WTC11 (cell line): ENCODE measurements at regions not wholly inside any gene's neighbourhood (a gene's known extent, or its start where the extent isn't known, plus 50 kb on each side); places are given as distances from the start of the nearest gene placed in this dataset.

Experiments used
- ATAC-seq: fragments of 200-7000 bp; cut with Tn5 transposase; 2 replicates; pipeline ENCODE4 v1.10.0; 2021; ENCODE audit warnings: mild to moderate bottlenecking, moderate library complexity
- CTCF ChIA-PET: fragments of 300-600 bp; sonication (Branson Sonifier 250); formaldehyde crosslinking; loops from one replicate; lab custom pipeline; 2021; ENCODE audit warnings: antibody characterized with exemption; lab: Charles Lee
- POLR2A ChIA-PET: fragments of 350-600 bp; sonication (Branson Sonifier 250); formaldehyde crosslinking; loops from one replicate; lab custom pipeline; 2021; ENCODE audit warnings: antibody characterized with exemption; lab: Charles Lee
- DNase-seq: peaks from one replicate; pipeline ENCODE4 v3.0.0; 2021; ENCODE audit warnings: low spot score
- H3K27ac Mint-ChIP-seq: 2 replicates; pipeline ENCODE4 v1.8.0; 2021; ENCODE audit warnings: mixed read lengths
- H3K27me3 Mint-ChIP-seq: 2 replicates; pipeline ENCODE4 v1.8.0; 2021; ENCODE audit warnings: low read depth, mild to moderate bottlenecking, moderate library complexity, mixed read lengths
- H3K36me3 Mint-ChIP-seq: 2 replicates; pipeline ENCODE4 v1.8.0; 2021; ENCODE audit warnings: mixed read lengths
- H3K4me1 Mint-ChIP-seq: 2 replicates; pipeline ENCODE4 v1.8.0; 2022; ENCODE audit warnings: mixed read lengths
- H3K4me3 Mint-ChIP-seq: 2 replicates; pipeline ENCODE4 v1.8.0; 2021; ENCODE audit warnings: mild to moderate bottlenecking, moderate library complexity, mixed read lengths
- H3K9me3 Mint-ChIP-seq: 2 replicates; pipeline ENCODE4 v1.8.0; 2021; ENCODE audit warnings: mixed read lengths
- ARID4B ChIP-seq: sonication (generic); formaldehyde crosslinking; IDR thresholded peaks from 2 replicates; pipeline ENCODE4 v1.8.0; 2023; ENCODE audit warnings: missing genetic modification reagents, mild to moderate bottlenecking, borderline replicate concordance
- EMX1 ChIP-seq: fragments of 250-450 bp; sonication (Bioruptor Pico); IDR thresholded peaks from 2 replicates; pipeline ENCODE4 v1.8.0; 2021; ENCODE audit warnings: mild to moderate bottlenecking
- ERG ChIP-seq: fragments of 250-450 bp; sonication (Bioruptor Pico); IDR thresholded peaks from 2 replicates; pipeline ENCODE4 v1.8.0; 2021; ENCODE audit warnings: mild to moderate bottlenecking
- ESRRA ChIP-seq: sonication (generic); formaldehyde crosslinking; IDR thresholded peaks from 2 replicates; pipeline ENCODE4 v1.8.1; 2022; ENCODE audit warnings: mild to moderate bottlenecking, missing genetic modification reagents, borderline replicate concordance
- ETV6 ChIP-seq: sonication (generic); formaldehyde crosslinking; IDR thresholded peaks from 2 replicates; pipeline ENCODE4 v1.8.1; 2022; ENCODE audit warnings: mild to moderate bottlenecking, missing genetic modification reagents
- FOXJ3 ChIP-seq: sonication (generic); formaldehyde crosslinking; IDR thresholded peaks from 2 replicates; pipeline ENCODE4 v1.9.0; 2021; ENCODE audit warnings: missing genetic modification reagents, mild to moderate bottlenecking, borderline replicate concordance
- FOXK1 ChIP-seq: sonication (generic); formaldehyde crosslinking; IDR thresholded peaks from 2 replicates; pipeline ENCODE4 v1.8.0; 2022; ENCODE audit warnings: mild to moderate bottlenecking, moderate library complexity, missing genetic modification reagents
- GRHL2 ChIP-seq: fragments of 250-450 bp; sonication (Bioruptor Pico); IDR thresholded peaks from 2 replicates; pipeline ENCODE4 v1.8.0; 2022; ENCODE audit warnings: mild to moderate bottlenecking, moderate library complexity; ENCODE audit not compliant: insufficient replicate concordance, severe bottlenecking
- HMGA2 ChIP-seq: fragments of 250-450 bp; sonication (Bioruptor Pico); IDR thresholded peaks from 2 replicates; pipeline ENCODE4 v1.4.0; 2021; ENCODE audit warnings: mild to moderate bottlenecking, moderate library complexity
- IRF1 ChIP-seq: sonication (generic); formaldehyde crosslinking; IDR thresholded peaks from 2 replicates; pipeline ENCODE4 v1.8.0; 2023; ENCODE audit warnings: missing genetic modification reagents
- NFYB ChIP-seq: sonication (generic); formaldehyde crosslinking; conservative IDR thresholded peaks from 2 replicates; pipeline ENCODE4 v1.8.0; 2022; ENCODE audit warnings: low read depth, missing genetic modification reagents
- NR1H2 ChIP-seq: sonication (generic); formaldehyde crosslinking; IDR thresholded peaks from 2 replicates; pipeline ENCODE4 v1.9.0; 2021; ENCODE audit warnings: mild to moderate bottlenecking, moderate library complexity, missing genetic modification reagents
- NR3C1 ChIP-seq: sonication (generic); formaldehyde crosslinking; conservative IDR thresholded peaks from 2 replicates; pipeline ENCODE4 v1.8.1; 2023; ENCODE audit warnings: low read depth, mild to moderate bottlenecking, missing genetic modification reagents
- PRDM15 ChIP-seq: sonication (generic); formaldehyde crosslinking; IDR thresholded peaks from 2 replicates; pipeline ENCODE4 v1.8.0; 2022; ENCODE audit warnings: missing genetic modification reagents
- RORB ChIP-seq: fragments of 250-450 bp; sonication (Bioruptor Pico); IDR thresholded peaks from 2 replicates; pipeline ENCODE4 v1.9.0; 2021; ENCODE audit warnings: mild to moderate bottlenecking
- SMAD3 ChIP-seq: sonication (generic); formaldehyde crosslinking; IDR thresholded peaks from 2 replicates; pipeline ENCODE4 v1.8.0; 2022; ENCODE audit warnings: missing genetic modification reagents, mild to moderate bottlenecking, borderline replicate concordance
- SP1 ChIP-seq: sonication (generic); formaldehyde crosslinking; conservative IDR thresholded peaks from 2 replicates; pipeline ENCODE4 v1.8.1; 2022; ENCODE audit warnings: missing genetic modification reagents
- ZBTB43 ChIP-seq: sonication (generic); formaldehyde crosslinking; IDR thresholded peaks from 2 replicates; pipeline ENCODE4 v1.8.1; 2023; ENCODE audit warnings: mild to moderate bottlenecking, missing genetic modification reagents
- ZNF121 ChIP-seq: sonication (generic); formaldehyde crosslinking; IDR thresholded peaks from 2 replicates; pipeline ENCODE4 v1.8.0; 2023; ENCODE audit warnings: missing genetic modification reagents
- ZNF219 ChIP-seq: sonication (generic); formaldehyde crosslinking; IDR thresholded peaks from 2 replicates; pipeline ENCODE4 v1.8.0; 2023; ENCODE audit warnings: missing genetic modification reagents, mild to moderate bottlenecking, borderline replicate concordance
- ZNF416 ChIP-seq: fragments of 250-450 bp; sonication (Bioruptor Pico); IDR thresholded peaks from 2 replicates; pipeline ENCODE4 v1.9.0; 2021; ENCODE audit warnings: mild to moderate bottlenecking, inconsistent platforms
- ZNF423 ChIP-seq: fragments of 250-450 bp; sonication (Bioruptor Pico); IDR thresholded peaks from 2 replicates; pipeline ENCODE4 v2.1.2; 2022; ENCODE audit warnings: mild to moderate bottlenecking, moderate library complexity
- ZNF512 ChIP-seq: sonication (generic); formaldehyde crosslinking; IDR thresholded peaks from 2 replicates; pipeline ENCODE4 v1.8.1; 2022; ENCODE audit warnings: missing genetic modification reagents, borderline replicate concordance
- ZNF671 ChIP-seq: fragments of 250-450 bp; sonication (Bioruptor Pico); IDR thresholded peaks from 2 replicates; pipeline ENCODE4 v1.8.0; 2021; ENCODE audit warnings: mild to moderate bottlenecking

GRCh38 chr12:66020481-66020880, 110.1 kb downstream of the LLPH start:
- no peak for ATAC-seq
- DNase-seq: no peak
- no peaks in the 10 kb centered on the region for H3K36me3 Mint-ChIP-seq

GRCh38 chr12:66017736-66018135, 112.8 kb downstream of the LLPH start:
- Mint-ChIP-seq H3K27me3 (no peaks in the 10 kb centered on the region), H3K36me3 (no peaks in the 10 kb centered on the region), H3K27ac (no peak overlapping the region), H3K4me3 (no peak overlapping the region), H3K4me1 (peaks cover 12% of the 10 kb centered on the region), H3K9me3 (no peaks in the 10 kb centered on the region)
- no peak for ATAC-seq
- CTCF ChIA-PET: no interaction called here
- POLR2A ChIA-PET: no interaction called here
- no peak for DNase-seq
- TF ChIP-seq PRDM15 (CRISPR knock-in tag): no peak
- TF ChIP-seq SP1 (CRISPR knock-in tag): no peak
- TF ChIP-seq ETV6 (CRISPR knock-in tag): no peak
- TF ChIP-seq SMAD3 (CRISPR knock-in tag): no peak
- TF ChIP-seq ZBTB43 (CRISPR knock-in tag): no peak
- no peak for TF ChIP-seq NR3C1 (CRISPR knock-in tag)
- TF ChIP-seq ARID4B: no peak
- no peak for TF ChIP-seq ZNF512 (CRISPR knock-in tag)
- TF ChIP-seq FOXK1: no peak
- no peak for TF ChIP-seq ZNF121
- TF ChIP-seq ESRRA (CRISPR knock-in tag): no peak
- TF ChIP-seq RORB: no peak

More at GRCh38 chr12:66020481-66020880, 110.1 kb downstream of the LLPH start:
- Mint-ChIP-seq H3K27ac (no peak overlapping the region), H3K27me3 (no peaks in the 10 kb centered on the region), H3K4me1 (no peaks in the 10 kb centered on the region), H3K9me3 (no peaks in the 10 kb centered on the region), H3K4me3 (no peak overlapping the region)
- CTCF ChIA-PET: no interaction called here
- TF ChIP-seq ZNF416 (CRISPR knock-in tag) (no peak), GRHL2 (no peak), HMGA2 (CRISPR knock-in tag) (no peak), ERG (CRISPR knock-in tag) (no peak), SP1 (CRISPR knock-in tag) (no peak), NR1H2 (CRISPR knock-in tag) (no peak), IRF1 (CRISPR knock-in tag) (no peak), ZNF219 (no peak), SMAD3 (CRISPR knock-in tag) (no peak), FOXJ3 (CRISPR knock-in tag) (no peak), ZNF423 (CRISPR knock-in tag) (no peak), ZNF671 (CRISPR knock-in tag) (no peak), NFYB (no peak), EMX1 (CRISPR knock-in tag) (no peak)
- POLR2A ChIA-PET: no interaction called here
